Right lobe of liver (tissue), 4 donors: ENCODE measurements at regions not wholly inside any gene's neighbourhood (a gene's known extent, or its start where the extent isn't known, plus 50 kb on each side); places are given as distances from the start of the nearest gene placed in this dataset.

Experiments used
- POLR2A ChIP-seq: fragments of 450-650 bp; IDR thresholded peaks from one replicate; pipeline ENCODE4 v1.6.1; 2017; ENCODE audit warnings: antibody characterized with exemption, mild to moderate bottlenecking
- TF ChIP-seq, protein P1 (sequence below), 4 donors: fragments of 200-600 bp in 3 of 4; fragments of 450-650 bp in 1 of 4; IDR thresholded peaks; one replicate each; pipeline versions ENCODE4 v1.5.1 to v1.8.0; 2016 to 2022; ENCODE audit warnings: antibody characterized with exemption in 4 of 4, mild to moderate bottlenecking in 2 of 4
- donor health status: DM: no; HTN: no; CAD: no.
- donor health status: DM: no; HTN: no; CAD: no.
- donor health status: DM: no; HTN: yes; CAD: no.

DNA sequence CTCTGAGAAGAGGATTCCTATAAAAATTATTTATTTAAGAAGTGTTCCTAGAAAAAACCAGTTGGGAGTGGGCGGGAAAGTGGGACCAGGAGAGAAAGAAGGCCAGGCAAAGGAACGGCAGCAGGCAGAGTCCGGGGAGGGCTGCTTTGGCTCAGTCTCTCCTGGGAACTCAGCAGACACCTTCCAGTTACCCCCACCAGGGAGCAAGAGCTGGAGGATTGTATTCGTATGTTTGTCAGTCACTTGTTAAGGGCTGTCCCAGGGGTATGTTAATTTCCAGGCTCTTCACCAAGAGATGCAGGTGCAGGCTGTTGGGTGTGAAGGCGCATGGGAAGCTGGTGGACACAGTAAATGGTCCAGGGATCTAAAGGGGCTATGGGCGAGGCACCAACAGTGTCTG, 53.0 kb upstream of the CHD6 start:
- TF ChIP-seq, protein P1, sequence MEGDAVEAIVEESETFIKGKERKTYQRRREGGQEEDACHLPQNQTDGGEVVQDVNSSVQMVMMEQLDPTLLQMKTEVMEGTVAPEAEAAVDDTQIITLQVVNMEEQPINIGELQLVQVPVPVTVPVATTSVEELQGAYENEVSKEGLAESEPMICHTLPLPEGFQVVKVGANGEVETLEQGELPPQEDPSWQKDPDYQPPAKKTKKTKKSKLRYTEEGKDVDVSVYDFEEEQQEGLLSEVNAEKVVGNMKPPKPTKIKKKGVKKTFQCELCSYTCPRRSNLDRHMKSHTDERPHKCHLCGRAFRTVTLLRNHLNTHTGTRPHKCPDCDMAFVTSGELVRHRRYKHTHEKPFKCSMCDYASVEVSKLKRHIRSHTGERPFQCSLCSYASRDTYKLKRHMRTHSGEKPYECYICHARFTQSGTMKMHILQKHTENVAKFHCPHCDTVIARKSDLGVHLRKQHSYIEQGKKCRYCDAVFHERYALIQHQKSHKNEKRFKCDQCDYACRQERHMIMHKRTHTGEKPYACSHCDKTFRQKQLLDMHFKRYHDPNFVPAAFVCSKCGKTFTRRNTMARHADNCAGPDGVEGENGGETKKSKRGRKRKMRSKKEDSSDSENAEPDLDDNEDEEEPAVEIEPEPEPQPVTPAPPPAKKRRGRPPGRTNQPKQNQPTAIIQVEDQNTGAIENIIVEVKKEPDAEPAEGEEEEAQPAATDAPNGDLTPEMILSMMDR (IDR thresholded peaks at IDR 0.05) = no peak
- no peak for TF ChIP-seq POLR2A
